Muscle of leg (tissue), 3 donors: ENCODE measurements at regions not wholly inside any gene's neighbourhood (a gene's known extent, or its start where the extent isn't known, plus 50 kb on each side); places are given as distances from the start of the nearest gene placed in this dataset.
A peak's percentile ranks its signal among the peaks of the same experiment; 100 is the strongest.

Experiments used
- DNase-seq: peaks from one replicate; pipeline ENCODE4 v3.0.0; 2013
- H3K27ac ChIP-seq: one replicate; pipeline ENCODE4 v1.5.1; 2013; ENCODE audit warnings: mild to moderate bottlenecking, low read length, control low read depth
- H3K27me3 ChIP-seq: one replicate; pipeline ENCODE4 v1.6.1; 2013; ENCODE audit warnings: low read length; ENCODE audit not compliant: control insufficient read depth, insufficient read depth
- H3K36me3 ChIP-seq: one replicate; pipeline ENCODE4 v1.6.1; 2013; ENCODE audit warnings: low read length; ENCODE audit not compliant: control insufficient read depth, insufficient read depth
- H3K4me1 ChIP-seq: one replicate; pipeline ENCODE4 v1.6.1; 2013; ENCODE audit warnings: low read length; ENCODE audit not compliant: control insufficient read depth, insufficient read depth
- H3K4me3 ChIP-seq: one replicate; pipeline ENCODE4 v1.5.1; 2013; ENCODE audit warnings: low read length, control low read depth
- H3K9me3 ChIP-seq: replicated peaks from 2 replicates; pipeline ENCODE4 v1.6.1; 2013; ENCODE audit warnings: low read depth, low read length; ENCODE audit not compliant: control insufficient read depth
- WGBS: methylation state at CpG from one replicate; pipeline ENCODE4 v1.1.5; 2013; ENCODE audit warnings: missing lambda C conversion rate; ENCODE audit not compliant: insufficient coverage; 5-methylcytosine and 5-hydroxymethylcytosine counted together

DNA sequence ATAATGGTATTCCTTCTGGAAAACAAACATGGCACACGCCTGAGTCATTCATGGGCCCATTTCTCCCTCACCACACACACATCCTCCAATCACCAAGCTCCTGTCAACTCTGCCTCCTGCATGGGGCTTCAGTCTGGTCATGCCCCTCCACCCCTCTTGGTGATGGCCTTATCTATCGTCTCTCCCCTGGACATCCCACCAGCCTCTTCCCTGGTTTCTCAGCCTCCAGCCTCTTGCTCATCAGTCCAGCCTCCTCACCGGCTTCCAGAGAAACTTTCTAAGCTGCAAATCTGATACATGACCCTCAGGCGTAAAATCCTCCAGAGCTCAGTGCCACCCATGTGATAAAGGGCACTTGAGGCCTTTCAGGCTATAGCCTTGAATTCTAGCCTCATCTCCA is 243.9 kb downstream of the FOXD2 start:
- Histone ChIP-seq H3K36me3 (no peaks in the 10 kb centered on the region), H3K27ac (no peak overlapping the region), H3K4me1 (peaks cover 21% of the 10 kb centered on the region), H3K4me3 (no peak overlapping the region), H3K9me3 (no peaks in the 10 kb centered on the region), H3K27me3 (peaks cover 2% of the 10 kb centered on the region)
- 87% methylated on average over 3 of the region's 4 CpGs for WGBS
- no peak for DNase-seq

DNA sequence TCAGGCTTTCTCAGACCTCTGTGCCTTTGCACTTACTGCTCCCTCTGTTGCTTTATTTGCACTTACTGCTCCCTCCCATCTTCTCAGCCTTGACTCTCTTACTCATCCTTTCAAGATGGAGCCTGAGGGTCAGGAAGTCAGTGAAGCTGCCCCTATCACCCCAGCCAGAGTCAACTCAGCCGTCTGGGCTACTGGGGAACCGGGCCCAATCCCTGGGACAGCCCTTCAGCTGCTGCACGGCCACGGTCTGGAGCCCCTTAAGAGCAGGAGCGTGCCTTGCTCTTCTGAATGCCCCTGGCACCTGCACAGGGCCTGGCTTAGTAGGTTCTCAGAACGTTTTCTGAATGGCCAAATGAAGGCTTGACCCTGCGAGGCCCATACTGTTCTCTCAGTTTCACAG is 244.4 kb downstream of the FOXD2 start:
- Histone ChIP-seq H3K4me3 (no peak overlapping the region), H3K27ac (no peak overlapping the region), H3K9me3 (no peaks in the 10 kb centered on the region), H3K36me3 (no peaks in the 10 kb centered on the region), H3K27me3 (peaks cover 5% of the 10 kb centered on the region), H3K4me1 (peaks cover 19% of the 10 kb centered on the region)
- 76% methylated on average over 7 of the region's 7 CpGs for WGBS
- DNase-seq = no peak

DNA sequence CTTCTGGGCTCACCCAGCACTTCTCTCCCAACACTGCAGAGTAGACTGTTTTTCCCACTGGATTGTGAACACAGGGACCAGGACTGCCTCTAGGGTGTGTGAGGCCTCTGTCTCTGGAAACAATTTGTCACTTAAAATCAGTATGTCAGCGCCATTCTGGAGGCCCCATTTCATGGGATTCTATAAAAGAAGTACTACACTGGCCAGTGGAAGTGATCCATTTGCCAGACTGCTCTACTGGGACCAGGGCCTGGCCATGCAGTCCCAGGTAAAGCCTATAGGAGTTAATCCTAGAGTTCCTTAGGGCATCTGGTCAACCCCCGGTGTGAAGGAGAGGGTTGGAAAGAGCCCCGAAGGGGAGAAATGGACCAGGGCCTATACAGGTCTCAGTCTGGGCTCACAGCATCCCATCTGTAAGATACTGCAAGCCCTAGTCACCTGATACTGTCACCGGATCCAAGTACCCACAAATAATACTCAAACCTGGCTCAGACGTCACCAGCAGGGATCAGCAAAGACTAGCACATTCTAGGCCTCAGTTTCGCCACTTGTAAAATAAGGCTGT is 245.0 kb downstream of the FOXD2 start:
- WGBS = 85% methylated on average over 3 of the region's 6 CpGs
- peaks cover 10% of the 10 kb centered on the region for H3K27me3 ChIP-seq
- H3K27ac ChIP-seq = no peak overlapping the region
- H3K36me3 ChIP-seq = no peaks in the 10 kb centered on the region
- peaks cover 23% of the 10 kb centered on the region for H3K4me1 ChIP-seq
- no peak for DNase-seq
- no peak overlapping the region for H3K4me3 ChIP-seq
- H3K9me3 ChIP-seq = no peaks in the 10 kb centered on the region

DNA sequence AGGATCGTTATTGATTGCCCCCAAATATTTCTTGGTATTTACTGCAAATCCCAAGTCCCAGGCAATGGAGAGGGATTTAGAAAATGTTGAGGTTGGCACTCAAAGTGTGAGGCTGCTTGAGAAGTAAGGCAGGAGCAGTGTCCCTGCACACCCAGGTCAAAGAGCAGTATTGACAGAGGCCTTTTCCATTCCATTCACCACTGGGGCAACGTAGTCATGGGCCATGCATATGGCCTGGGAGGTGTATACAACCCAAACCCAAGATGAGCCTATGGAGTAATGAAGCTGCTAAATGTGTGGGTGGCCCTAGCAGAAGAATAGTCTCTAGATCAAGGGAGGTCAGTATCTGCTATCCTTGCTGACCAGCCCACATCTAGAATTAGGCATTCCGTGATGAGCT is 245.6 kb downstream of the FOXD2 start:
- Histone ChIP-seq H3K9me3 (no peaks in the 10 kb centered on the region), H3K4me1 (peaks cover 28% of the 10 kb centered on the region), H3K36me3 (no peaks in the 10 kb centered on the region), H3K27ac (no peak overlapping the region), H3K27me3 (peaks cover 16% of the 10 kb centered on the region), H3K4me3 (no peak overlapping the region)
- DNase-seq = no peak
- WGBS = no CpG with 5 or more reads among the region's 3 CpGs

DNA sequence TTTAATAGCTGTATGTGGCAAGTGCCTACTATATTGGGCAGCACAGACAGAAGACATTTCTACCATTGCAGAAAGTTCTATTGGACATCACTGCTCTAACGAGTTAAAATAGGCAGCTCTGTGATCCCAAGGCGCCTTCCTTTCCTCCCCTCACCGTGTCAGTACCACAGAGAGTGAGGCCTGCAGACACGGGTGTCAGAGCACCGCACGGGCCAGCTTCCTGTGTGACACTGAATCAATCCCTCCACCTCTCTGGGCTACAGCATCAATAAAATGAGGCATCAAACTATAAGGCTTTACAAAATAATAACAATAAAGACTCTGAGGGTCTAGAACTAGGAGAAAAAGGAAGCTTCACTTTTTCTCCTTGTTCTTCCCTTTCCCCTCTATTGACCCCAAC is 246.7 kb downstream of the FOXD2 start:
- 80% methylated on average over 4 of the region's 6 CpGs for WGBS
- peaks cover 30% of the 10 kb centered on the region for H3K4me1 ChIP-seq
- H3K27ac ChIP-seq = no peak overlapping the region
- H3K27me3 ChIP-seq = peaks cover 23% of the 10 kb centered on the region
- H3K4me3 ChIP-seq = no peak overlapping the region
- H3K36me3 ChIP-seq = no peaks in the 10 kb centered on the region
- no peaks in the 10 kb centered on the region for H3K9me3 ChIP-seq
- no peak for DNase-seq

DNA sequence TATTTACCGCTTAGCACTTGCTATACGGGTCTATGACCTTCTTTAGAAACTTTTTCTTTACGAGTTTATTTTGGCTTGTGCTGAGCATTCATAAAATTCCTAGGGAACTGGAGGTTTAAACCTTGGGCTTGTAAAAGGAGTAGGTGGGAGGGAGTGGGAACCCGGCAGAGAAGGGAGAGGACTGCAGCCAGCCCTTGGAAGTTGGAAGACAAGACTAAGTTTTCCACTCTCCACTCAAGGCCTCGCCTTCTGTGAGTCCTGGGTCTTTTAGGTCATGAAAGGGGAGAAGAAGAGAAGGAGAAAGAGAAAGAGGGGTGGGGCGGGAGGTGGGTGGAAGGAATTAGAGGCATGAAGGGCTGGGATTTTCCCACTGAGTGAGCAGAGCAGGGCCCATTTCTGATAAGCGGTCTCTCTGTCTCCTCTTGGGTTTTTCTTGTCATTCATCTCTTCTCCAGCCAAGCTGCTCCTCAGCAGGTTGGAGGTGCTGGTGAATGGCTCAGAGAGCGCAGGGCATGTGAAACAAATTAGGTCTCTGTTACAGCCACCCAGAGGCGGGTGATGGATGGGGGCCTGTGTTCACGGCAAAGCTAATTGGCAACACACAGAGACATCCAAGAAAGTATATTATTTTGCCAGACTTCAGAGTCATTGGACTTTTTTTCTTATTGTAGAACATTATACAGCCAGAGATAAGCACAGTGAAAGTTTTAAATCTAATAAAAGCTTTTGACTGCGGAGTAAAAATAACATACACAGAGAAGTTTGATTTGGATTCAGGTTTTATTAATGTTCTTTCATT is 247.3 kb downstream of the FOXD2 start:
- 30% methylated on average over 2 of the region's 11 CpGs for WGBS

DNA sequence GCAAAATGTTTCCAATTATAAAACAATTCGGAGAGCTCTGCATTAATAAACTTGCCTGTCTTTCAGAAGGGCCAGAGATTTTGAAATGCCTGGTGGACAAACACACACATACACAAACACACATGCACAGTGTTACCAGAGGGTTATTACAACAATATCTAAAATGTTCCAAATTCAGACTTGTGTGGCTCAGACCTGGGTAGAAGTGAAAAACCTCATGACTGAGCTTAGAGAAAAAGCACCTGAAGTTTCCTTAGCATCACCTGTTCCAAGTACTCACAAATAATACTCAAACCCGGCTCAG is 247.9 kb downstream of the FOXD2 start:
- Histone ChIP-seq H3K4me1 (peaks cover 35% of the 10 kb centered on the region), H3K27ac (no peak overlapping the region), H3K27me3 (peaks cover 29% of the 10 kb centered on the region), H3K36me3 (no peaks in the 10 kb centered on the region), H3K4me3 (no peak overlapping the region), H3K9me3 (no peaks in the 10 kb centered on the region)
- WGBS = no CpG with 5 or more reads among the region's 2 CpGs
- DNase-seq = no peak

More for the DNA sequence above, 247.3 kb downstream of the FOXD2 start:
- H3K36me3 ChIP-seq = no peaks in the 10 kb centered on the region
- H3K9me3 ChIP-seq = no peaks in the 10 kb centered on the region
- H3K27ac ChIP-seq = peak overlapping the region; percentile 62
- peaks cover 31% of the 10 kb centered on the region for H3K4me1 ChIP-seq
- DNase-seq = peak; percentile 79
- H3K27me3 ChIP-seq = peaks cover 26% of the 10 kb centered on the region
- H3K4me3 ChIP-seq = no peak overlapping the region

DNA sequence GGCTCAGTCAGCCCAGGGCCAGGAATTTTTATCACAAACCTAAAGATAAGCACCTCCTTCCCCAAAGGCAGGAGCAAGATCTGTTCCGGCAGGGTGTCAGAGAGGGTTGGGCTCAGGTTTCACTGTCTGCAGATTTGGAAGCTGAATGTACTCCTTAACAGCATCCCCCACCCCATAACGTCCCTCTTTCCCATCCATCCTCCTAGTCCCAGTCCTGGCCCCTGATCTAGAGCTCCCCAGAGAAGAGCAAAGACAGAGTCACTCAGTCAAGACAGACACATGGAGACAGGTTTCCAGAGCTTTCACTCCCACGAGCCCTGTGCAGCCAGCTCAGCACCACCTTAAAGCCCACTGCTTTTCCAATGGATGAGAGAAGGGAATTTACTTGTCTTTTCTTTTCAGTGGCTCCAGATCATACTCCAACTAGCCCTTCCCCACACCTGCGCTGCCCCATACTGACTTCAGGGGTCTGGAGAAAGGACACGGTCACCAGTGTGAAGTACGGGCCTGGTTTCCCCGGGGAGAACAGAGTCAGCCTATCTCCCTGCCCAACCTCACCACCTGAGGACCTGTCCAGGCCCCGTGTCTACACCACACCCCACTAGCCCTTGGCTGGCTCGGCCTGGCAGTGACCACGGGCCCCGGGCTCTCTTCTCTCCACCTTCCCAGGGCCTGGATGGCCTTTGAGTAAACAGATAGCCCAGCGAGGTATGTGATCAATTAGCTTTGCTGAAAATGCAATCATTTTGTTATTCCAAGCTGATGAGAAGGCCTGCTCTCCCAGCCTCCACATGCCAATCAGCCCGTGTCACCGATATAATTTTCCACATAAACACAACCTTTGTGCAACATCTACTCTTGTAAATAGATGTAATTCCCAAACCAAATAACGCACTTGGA is 249.1 kb downstream of the FOXD2 start:
- no peak overlapping the region for H3K4me3 ChIP-seq
- peaks cover 31% of the 10 kb centered on the region for H3K27me3 ChIP-seq
- 63% methylated on average over 6 of the region's 15 CpGs for WGBS
- no peaks in the 10 kb centered on the region for H3K36me3 ChIP-seq
- H3K9me3 ChIP-seq = no peaks in the 10 kb centered on the region
- H3K27ac ChIP-seq = peak overlapping the region; percentile 51
- H3K4me1 ChIP-seq = peaks cover 35% of the 10 kb centered on the region
- no peak for DNase-seq

DNA sequence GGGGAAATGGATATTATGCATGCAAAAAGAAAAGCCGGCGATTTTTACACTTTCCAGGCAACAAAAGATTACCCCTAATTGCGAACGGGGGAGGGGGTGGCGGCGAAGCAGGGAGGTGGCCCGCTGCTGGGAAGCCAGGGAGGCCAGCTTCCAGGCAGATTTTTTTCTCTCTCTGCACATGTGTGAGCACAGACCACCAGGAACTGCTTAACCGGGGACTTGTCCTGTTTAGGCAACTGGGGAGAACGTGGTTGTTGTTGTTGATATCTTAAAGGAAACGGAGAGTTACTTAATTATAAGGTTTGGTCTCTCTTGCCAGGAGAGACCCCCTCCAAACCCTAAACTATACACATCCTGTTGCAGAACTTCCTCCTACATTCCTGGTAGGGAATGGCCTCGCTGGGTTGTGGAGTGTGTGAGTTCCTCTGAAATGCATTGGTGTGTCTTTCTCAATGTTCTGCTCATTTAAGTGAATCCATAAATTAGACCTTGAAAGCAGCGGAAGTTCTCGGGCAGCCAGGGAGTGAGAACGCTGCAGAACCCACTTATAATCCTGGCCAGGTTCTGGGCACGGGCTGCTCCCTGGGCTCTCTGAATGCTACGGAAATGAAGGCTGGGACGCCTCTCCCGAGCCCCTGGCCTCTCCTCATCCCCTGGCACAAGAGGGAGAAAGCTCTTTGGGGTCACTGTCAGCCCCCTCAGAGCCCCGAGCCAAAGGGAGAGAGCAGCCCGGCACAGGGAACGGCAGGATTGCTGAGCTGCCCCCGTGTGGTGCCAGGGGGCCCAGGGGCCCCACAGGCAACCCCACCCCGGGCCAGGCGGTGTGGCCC is 250.0 kb downstream of the FOXD2 start:
- peak overlapping the region; percentile 74 for H3K27ac ChIP-seq
- no peak overlapping the region for H3K4me3 ChIP-seq
- H3K4me1 ChIP-seq = peaks cover 35% of the 10 kb centered on the region
- H3K27me3 ChIP-seq = peaks cover 33% of the 10 kb centered on the region
- DNase-seq = peak; percentile 47
- 15% methylated on average over 13 of the region's 24 CpGs for WGBS
- no peaks in the 10 kb centered on the region for H3K36me3 ChIP-seq
- no peaks in the 10 kb centered on the region for H3K9me3 ChIP-seq
